ENCODE measurements at regions not wholly inside any gene's neighbourhood (a gene's known extent, or its start where the extent isn't known, plus 50 kb on each side); places are given as distances from the start of the nearest gene placed in this dataset.
"Not testable (repeated sequence)": the region's sequence is repeated elsewhere in the genome, so short reads cannot be mapped to it uniquely, and the experiment has no call there.

- not testable (repeated sequence) for H3K27me3 ChIP-seq (ENCODE audit: control insufficient read depth, insufficient read depth, low read length); H3K4me3 ChIP-seq (replicated peaks in 1 of 4; ENCODE audit: control extremely low read depth in 1 of 4, insufficient read depth in 1 of 4, low read depth in 3 of 4, low read length in 4 of 4); H4K20me1 ChIP-seq (ENCODE audit: control insufficient read depth, extremely low read depth, insufficient read depth, low read length); H3K4me2 ChIP-seq (ENCODE audit: extremely low read depth, insufficient read depth, low read length); H3K4me1 ChIP-seq (ENCODE audit: control insufficient read depth, extremely low read depth, insufficient read depth, low read length); H2AFZ ChIP-seq (ENCODE audit: low read length); H3K36me3 ChIP-seq (ENCODE audit: control insufficient read depth, insufficient read depth, low read length); H3K9me3 ChIP-seq (ENCODE audit: control insufficient read depth, insufficient read depth, low read depth, low read length); H3K79me2 ChIP-seq (ENCODE audit: control insufficient read depth, insufficient read depth, low read length); H3K9ac ChIP-seq (ENCODE audit: insufficient read depth, low read length); H3K27ac ChIP-seq (ENCODE audit: insufficient read depth, low read length); DNase-seq (ENCODE audit: low read depth in 2 of 2)
Measured at GRCh38 chrX:149420566-149420965, 84.5 kb downstream of the IDS start.

GRCh38 chrX:149398027-149398426 is 107.1 kb downstream of the IDS start:
- H3K9ac ChIP-seq (ENCODE audit: insufficient read depth, low read length), result no peak overlapping the region
- H3K27me3 ChIP-seq (ENCODE audit: control insufficient read depth, insufficient read depth, low read length), result no peaks in the 10 kb centered on the region
- TF ChIP-seq EZH2 (IDR thresholded peaks at IDR 0.05; ENCODE audit: low read length, missing control alignments) (no peak), CTCF (conservative IDR thresholded peaks at IDR 0.05 in 1 of 2, IDR thresholded peaks at IDR 0.05 in 1 of 2; ENCODE audit: low read depth in 1 of 2, low read length in 2 of 2) (no peak)
- no peak overlapping the region for H3K4me2 ChIP-seq (ENCODE audit: extremely low read depth, insufficient read depth, low read length)
- no peaks in the 10 kb centered on the region for H3K4me1 ChIP-seq (ENCODE audit: control insufficient read depth, extremely low read depth, insufficient read depth, low read length)
- no peak overlapping the region for H3K4me3 ChIP-seq (replicated peaks in 1 of 4; ENCODE audit: control extremely low read depth in 1 of 4, insufficient read depth in 1 of 4, low read depth in 3 of 4, low read length in 4 of 4)
- DNase-seq (ENCODE audit: low read depth in 2 of 2), result no peak
- no peak overlapping the region for H3K27ac ChIP-seq (ENCODE audit: insufficient read depth, low read length)
- no peaks in the 10 kb centered on the region for H3K36me3 ChIP-seq (ENCODE audit: control insufficient read depth, insufficient read depth, low read length)
- H3K79me2 ChIP-seq (ENCODE audit: control insufficient read depth, insufficient read depth, low read length), result no peaks in the 10 kb centered on the region
- no peaks in the 10 kb centered on the region for H3K9me3 ChIP-seq (ENCODE audit: control insufficient read depth, insufficient read depth, low read depth, low read length)
- no peaks in the 10 kb centered on the region for H4K20me1 ChIP-seq (ENCODE audit: control insufficient read depth, extremely low read depth, insufficient read depth, low read length)
- no peak overlapping the region for H2AFZ ChIP-seq (ENCODE audit: low read length)

GRCh38 chrX:149392921-149393320 is 112.2 kb downstream of the IDS start:
- TF ChIP-seq CTCF (conservative IDR thresholded peaks at IDR 0.05 in 1 of 2, IDR thresholded peaks at IDR 0.05 in 1 of 2; ENCODE audit: low read depth in 1 of 2, low read length in 2 of 2) (no peak), EZH2 (IDR thresholded peaks at IDR 0.05; ENCODE audit: low read length, missing control alignments) (no peak)
- no peak overlapping the region for H3K4me3 ChIP-seq (replicated peaks in 1 of 4; ENCODE audit: control extremely low read depth in 1 of 4, insufficient read depth in 1 of 4, low read depth in 3 of 4, low read length in 4 of 4)
- DNase-seq (ENCODE audit: low read depth in 2 of 2), result no peak
- no peak overlapping the region for H2AFZ ChIP-seq (ENCODE audit: low read length)
- no peak overlapping the region for H3K27ac ChIP-seq (ENCODE audit: insufficient read depth, low read length)
- no peaks in the 10 kb centered on the region for H3K4me1 ChIP-seq (ENCODE audit: control insufficient read depth, extremely low read depth, insufficient read depth, low read length)
- H3K9ac ChIP-seq (ENCODE audit: insufficient read depth, low read length), result no peak overlapping the region
- H3K27me3 ChIP-seq (ENCODE audit: control insufficient read depth, insufficient read depth, low read length), result no peaks in the 10 kb centered on the region
- H3K9me3 ChIP-seq (ENCODE audit: control insufficient read depth, insufficient read depth, low read depth, low read length), result no peaks in the 10 kb centered on the region
- H4K20me1 ChIP-seq (ENCODE audit: control insufficient read depth, extremely low read depth, insufficient read depth, low read length), result no peaks in the 10 kb centered on the region
- H3K79me2 ChIP-seq (ENCODE audit: control insufficient read depth, insufficient read depth, low read length), result no peaks in the 10 kb centered on the region
- H3K36me3 ChIP-seq (ENCODE audit: control insufficient read depth, insufficient read depth, low read length), result no peaks in the 10 kb centered on the region
- no peak overlapping the region for H3K4me2 ChIP-seq (ENCODE audit: extremely low read depth, insufficient read depth, low read length)

GRCh38 chrX:149383852-149384251 is 121.3 kb downstream of the IDS start:
- DNase-seq (ENCODE audit: low read depth in 2 of 2), result no peak
- no peaks in the 10 kb centered on the region for H4K20me1 ChIP-seq (ENCODE audit: control insufficient read depth, extremely low read depth, insufficient read depth, low read length)
- TF ChIP-seq CTCF (conservative IDR thresholded peaks at IDR 0.05 in 1 of 2, IDR thresholded peaks at IDR 0.05 in 1 of 2; ENCODE audit: low read depth in 1 of 2, low read length in 2 of 2) (no peak), EZH2 (IDR thresholded peaks at IDR 0.05; ENCODE audit: low read length, missing control alignments) (no peak)
- H3K9me3 ChIP-seq (ENCODE audit: control insufficient read depth, insufficient read depth, low read depth, low read length), result no peaks in the 10 kb centered on the region
- H3K36me3 ChIP-seq (ENCODE audit: control insufficient read depth, insufficient read depth, low read length), result no peaks in the 10 kb centered on the region
- H3K4me2 ChIP-seq (ENCODE audit: extremely low read depth, insufficient read depth, low read length), result no peak overlapping the region
- H3K27me3 ChIP-seq (ENCODE audit: control insufficient read depth, insufficient read depth, low read length), result no peaks in the 10 kb centered on the region
- no peaks in the 10 kb centered on the region for H3K4me1 ChIP-seq (ENCODE audit: control insufficient read depth, extremely low read depth, insufficient read depth, low read length)
- no peak overlapping the region for H3K4me3 ChIP-seq (replicated peaks in 1 of 4; ENCODE audit: control extremely low read depth in 1 of 4, insufficient read depth in 1 of 4, low read depth in 3 of 4, low read length in 4 of 4)
- no peak overlapping the region for H2AFZ ChIP-seq (ENCODE audit: low read length)
- H3K9ac ChIP-seq (ENCODE audit: insufficient read depth, low read length), result no peak overlapping the region
- H3K79me2 ChIP-seq (ENCODE audit: control insufficient read depth, insufficient read depth, low read length), result no peaks in the 10 kb centered on the region
- no peak overlapping the region for H3K27ac ChIP-seq (ENCODE audit: insufficient read depth, low read length)
